Subcutaneous abdominal adipose tissue (tissue), 5 donors: ENCODE measurements at regions not wholly inside any gene's neighbourhood (a gene's known extent, or its start where the extent isn't known, plus 50 kb on each side); places are given as distances from the start of the nearest gene placed in this dataset.

Experiments used
- H3K27ac ChIP-seq: one replicate; pipeline ENCODE4 v1.7.0; 2013; ENCODE audit warnings: low read depth, mild to moderate bottlenecking, inconsistent platforms, low read length, moderate library complexity
- H3K27me3 ChIP-seq, 5 donors: one replicate each; pipeline ENCODE4 v1.7.0; 2013; ENCODE audit warnings: low read length in 5 of 5, inconsistent platforms in 1 of 5; ENCODE audit not compliant: control insufficient read depth in 5 of 5, insufficient read depth in 4 of 5
- H3K36me3 ChIP-seq, 5 donors: one replicate each; pipeline ENCODE4 v1.7.0; 2013; ENCODE audit warnings: low read length in 5 of 5; ENCODE audit not compliant: control insufficient read depth in 5 of 5, insufficient read depth in 5 of 5
- H3K4me1 ChIP-seq, 5 donors: one replicate each; pipeline ENCODE4 v1.7.0; 2013; ENCODE audit warnings: low read length in 5 of 5, mild to moderate bottlenecking in 3 of 5, moderate library complexity in 1 of 5; ENCODE audit not compliant: control insufficient read depth in 5 of 5, insufficient read depth in 5 of 5
- H3K4me3 ChIP-seq, 5 donors: one replicate each; pipeline ENCODE4 v1.7.0; 2013; ENCODE audit warnings: low read length in 5 of 5, low read depth in 1 of 5
- H3K9ac ChIP-seq, 5 donors: one replicate each; pipeline ENCODE4 v1.7.0; 2013; ENCODE audit warnings: low read length in 5 of 5, mild to moderate bottlenecking in 4 of 5, moderate library complexity in 3 of 5
- H3K9me3 ChIP-seq, 5 donors: one replicate each; pipeline ENCODE4 v1.7.0; 2013; ENCODE audit warnings: low read length in 5 of 5; ENCODE audit not compliant: control insufficient read depth in 5 of 5
- donor health status: healthy.
- donor health status: healthy.
- donor health status: healthy.
- donor health status: healthy.
- donor health status: healthy.

GRCh38 chr6:148650941-148651505 lies 95.8 kb upstream of the UST start:
- H3K4me1 ChIP-seq: peaks cover 0 to 16% (median 0%) of the 10 kb centered on the region in 5 donors
- peaks cover 0 to 9% (median 0%) of the 10 kb centered on the region in 5 donors for H3K9me3 ChIP-seq
- H3K27ac ChIP-seq: no peak overlapping the region
- no peak overlapping the region for H3K4me3 ChIP-seq
- H3K27me3 ChIP-seq: no peaks in the 10 kb centered on the region
- H3K36me3 ChIP-seq: no peaks in the 10 kb centered on the region
- H3K9ac ChIP-seq: no peak overlapping the region

- peaks cover 0 to 16% (median 0%) of the 10 kb centered on the region in 5 donors for H3K4me1 ChIP-seq
- H3K27ac ChIP-seq: no peak overlapping the region
- no peaks in the 10 kb centered on the region for H3K36me3 ChIP-seq
- H3K9ac ChIP-seq: no peak overlapping the region
- no peaks in the 10 kb centered on the region for H3K27me3 ChIP-seq
- H3K4me3 ChIP-seq: no peak overlapping the region
- peaks cover 0 to 9% (median 0%) of the 10 kb centered on the region in 5 donors for H3K9me3 ChIP-seq
Measured at GRCh38 chr6:148652205-148652604, 94.6 kb upstream of the UST start.

GRCh38 chr6:148653138-148653776 lies 93.6 kb upstream of the UST start:
- Histone ChIP-seq H3K4me3 (no peak overlapping the region), H3K27ac (no peak overlapping the region), H3K4me1 (peaks cover 0 to 13% (median 0%) of the 10 kb centered on the region in 5 donors), H3K27me3 (no peaks in the 10 kb centered on the region), H3K9ac (no peak overlapping the region), H3K36me3 (no peaks in the 10 kb centered on the region), H3K9me3 (peaks cover 0 to 9% (median 0%) of the 10 kb centered on the region in 5 donors)

- Histone ChIP-seq H3K9me3 (peaks cover 0 to 12% (median 2%) of the 10 kb centered on the region in 5 donors), H3K36me3 (no peaks in the 10 kb centered on the region), H3K27ac (no peak overlapping the region), H3K4me1 (no peaks in the 10 kb centered on the region), H3K9ac (no peak overlapping the region), H3K27me3 (no peaks in the 10 kb centered on the region), H3K4me3 (no peak overlapping the region)
Measured at GRCh38 chr6:148657048-148657447, 89.8 kb upstream of the UST start.

GRCh38 chr6:148658681-148659430 lies 88.0 kb upstream of the UST start:
- no peak overlapping the region for H3K27ac ChIP-seq
- no peak overlapping the region for H3K4me3 ChIP-seq
- no peak overlapping the region for H3K9ac ChIP-seq
- H3K27me3 ChIP-seq: no peaks in the 10 kb centered on the region
- peaks cover 0 to 3% (median 2%) of the 10 kb centered on the region in 5 donors for H3K9me3 ChIP-seq
- no peaks in the 10 kb centered on the region for H3K4me1 ChIP-seq
- no peaks in the 10 kb centered on the region for H3K36me3 ChIP-seq

GRCh38 chr6:148667395-148667794 lies 79.4 kb upstream of the UST start:
- no peaks in the 10 kb centered on the region for H3K27me3 ChIP-seq
- H3K9me3 ChIP-seq: peaks cover 4 to 36% (median 24%) of the 10 kb centered on the region in 5 donors

GRCh38 chr6:148671085-148671484 lies 75.7 kb upstream of the UST start:
- Histone ChIP-seq H3K4me1 (no peaks in the 10 kb centered on the region), H3K9ac (no peak overlapping the region), H3K9me3 (peaks cover 4 to 39% (median 28%) of the 10 kb centered on the region in 5 donors), H3K4me3 (no peak overlapping the region), H3K27me3 (no peaks in the 10 kb centered on the region), H3K27ac (no peak overlapping the region), H3K36me3 (no peaks in the 10 kb centered on the region)

More at GRCh38 chr6:148667395-148667794, 79.4 kb upstream of the UST start:
- Histone ChIP-seq H3K36me3 (no peaks in the 10 kb centered on the region), H3K27ac (no peak overlapping the region), H3K4me1 (no peaks in the 10 kb centered on the region), H3K4me3 (no peak overlapping the region), H3K9ac (no peak overlapping the region)

GRCh38 chr6:148671952-148672351 lies 74.9 kb upstream of the UST start:
- H3K4me1 ChIP-seq: no peaks in the 10 kb centered on the region
- H3K4me3 ChIP-seq: no peak overlapping the region
- no peaks in the 10 kb centered on the region for H3K27me3 ChIP-seq
- no peak overlapping the region for H3K27ac ChIP-seq
- no peak overlapping the region for H3K9ac ChIP-seq
- H3K36me3 ChIP-seq: no peaks in the 10 kb centered on the region
- H3K9me3 ChIP-seq: peaks cover 4 to 33% (median 20%) of the 10 kb centered on the region in 5 donors

- Histone ChIP-seq H3K9me3 (peaks cover 0 to 21% (median 17%) of the 10 kb centered on the region in 5 donors), H3K4me3 (no peak overlapping the region), H3K9ac (no peak overlapping the region), H3K36me3 (no peaks in the 10 kb centered on the region), H3K27ac (no peak overlapping the region), H3K4me1 (peaks cover 0 to 6% (median 0%) of the 10 kb centered on the region in 5 donors), H3K27me3 (no peaks in the 10 kb centered on the region)
Measured at GRCh38 chr6:148674306-148674705, 72.5 kb upstream of the UST start.
